WTC11 (cell line): ENCODE measurements at regions not wholly inside any gene's neighbourhood (a gene's known extent, or its start where the extent isn't known, plus 50 kb on each side); places are given as distances from the start of the nearest gene placed in this dataset.

Source experiments
- ATAC-seq: fragments of 200-7000 bp; cut with Tn5 transposase; 2 replicates; pipeline ENCODE4 v1.10.0; 2021; ENCODE audit warnings: mild to moderate bottlenecking, moderate library complexity
- CTCF ChIA-PET: fragments of 300-600 bp; sonication (Branson Sonifier 250); formaldehyde crosslinking; loops from one replicate; lab custom pipeline; 2021; ENCODE audit warnings: antibody characterized with exemption; lab: Charles Lee
- POLR2A ChIA-PET: fragments of 350-600 bp; sonication (Branson Sonifier 250); formaldehyde crosslinking; loops from one replicate; lab custom pipeline; 2021; ENCODE audit warnings: antibody characterized with exemption; lab: Charles Lee
- DNase-seq: peaks from one replicate; pipeline ENCODE4 v3.0.0; 2021; ENCODE audit warnings: low spot score
- H3K27ac Mint-ChIP-seq: 2 replicates; pipeline ENCODE4 v1.8.0; 2021; ENCODE audit warnings: mixed read lengths
- H3K27me3 Mint-ChIP-seq: 2 replicates; pipeline ENCODE4 v1.8.0; 2021; ENCODE audit warnings: low read depth, mild to moderate bottlenecking, moderate library complexity, mixed read lengths
- H3K36me3 Mint-ChIP-seq: 2 replicates; pipeline ENCODE4 v1.8.0; 2021; ENCODE audit warnings: mixed read lengths
- H3K4me1 Mint-ChIP-seq: 2 replicates; pipeline ENCODE4 v1.8.0; 2022; ENCODE audit warnings: mixed read lengths
- H3K4me3 Mint-ChIP-seq: 2 replicates; pipeline ENCODE4 v1.8.0; 2021; ENCODE audit warnings: mild to moderate bottlenecking, moderate library complexity, mixed read lengths
- H3K9me3 Mint-ChIP-seq: 2 replicates; pipeline ENCODE4 v1.8.0; 2021; ENCODE audit warnings: mixed read lengths
- JAZF1 ChIP-seq: fragments of 250-450 bp; sonication (Bioruptor Pico); IDR thresholded peaks from 2 replicates; pipeline ENCODE4 v1.9.0; 2021; ENCODE audit warnings: moderate library complexity, mild to moderate bottlenecking, inconsistent platforms
- MYBL2 ChIP-seq: sonication (generic); formaldehyde crosslinking; IDR thresholded peaks from 2 replicates; pipeline ENCODE4 v1.8.1; 2023; ENCODE audit warnings: mild to moderate bottlenecking, moderate library complexity, missing genetic modification reagents
- NR2C2 ChIP-seq: sonication (generic); formaldehyde crosslinking; IDR thresholded peaks from 2 replicates; pipeline ENCODE4 v1.8.0; 2022; ENCODE audit warnings: mild to moderate bottlenecking, missing genetic modification reagents
- NR3C1 ChIP-seq: sonication (generic); formaldehyde crosslinking; conservative IDR thresholded peaks from 2 replicates; pipeline ENCODE4 v1.8.1; 2023; ENCODE audit warnings: low read depth, mild to moderate bottlenecking, missing genetic modification reagents
- SMAD3 ChIP-seq: sonication (generic); formaldehyde crosslinking; IDR thresholded peaks from 2 replicates; pipeline ENCODE4 v1.8.0; 2022; ENCODE audit warnings: missing genetic modification reagents, mild to moderate bottlenecking, borderline replicate concordance
- SOX15 ChIP-seq: fragments of 250-450 bp; sonication (Bioruptor Pico); IDR thresholded peaks from 2 replicates; pipeline ENCODE4 v1.9.0; 2021; ENCODE audit warnings: mild to moderate bottlenecking
- SP1 ChIP-seq: sonication (generic); formaldehyde crosslinking; conservative IDR thresholded peaks from 2 replicates; pipeline ENCODE4 v1.8.1; 2022; ENCODE audit warnings: missing genetic modification reagents
- USF1 ChIP-seq: sonication (generic); formaldehyde crosslinking; IDR thresholded peaks from 2 replicates; pipeline ENCODE4 v1.8.0; 2022; ENCODE audit warnings: mild to moderate bottlenecking, missing genetic modification reagents
- ZBTB21 ChIP-seq: sonication (generic); formaldehyde crosslinking; IDR thresholded peaks from 2 replicates; pipeline ENCODE4 v1.8.1; 2023; ENCODE audit warnings: mild to moderate bottlenecking, missing genetic modification reagents, borderline replicate concordance
- ZNF138 ChIP-seq: sonication (generic); formaldehyde crosslinking; conservative IDR thresholded peaks from 2 replicates; pipeline ENCODE4 v1.8.1; 2022; ENCODE audit warnings: mild to moderate bottlenecking, moderate library complexity, missing genetic modification reagents
- ZNF232 ChIP-seq: sonication (generic); formaldehyde crosslinking; IDR thresholded peaks from 2 replicates; pipeline ENCODE4 v1.8.0; 2022; ENCODE audit warnings: mild to moderate bottlenecking, missing genetic modification reagents
- ZNF317 ChIP-seq: sonication (generic); formaldehyde crosslinking; IDR thresholded peaks from 2 replicates; pipeline ENCODE4 v1.8.1; 2023; ENCODE audit warnings: low read depth, mild to moderate bottlenecking, moderate library complexity, missing genetic modification reagents, borderline replicate concordance
- ZNF423 ChIP-seq: fragments of 250-450 bp; sonication (Bioruptor Pico); IDR thresholded peaks from 2 replicates; pipeline ENCODE4 v2.1.2; 2022; ENCODE audit warnings: mild to moderate bottlenecking, moderate library complexity
- ZSCAN18 ChIP-seq: fragments of 250-450 bp; sonication (Bioruptor Pico); IDR thresholded peaks from 2 replicates; pipeline ENCODE4 v2.1.2; 2022; ENCODE audit warnings: mild to moderate bottlenecking, moderate library complexity
- TF ChIP-seq, protein P1 (sequence below): sonication (generic); formaldehyde crosslinking; IDR thresholded peaks from 2 replicates; pipeline ENCODE4 v1.8.0; 2023; ENCODE audit warnings: mild to moderate bottlenecking, missing genetic modification reagents
- TF ChIP-seq, protein P2 (sequence below): sonication (generic); formaldehyde crosslinking; IDR thresholded peaks from 2 replicates; pipeline ENCODE4 v1.8.1; 2023; ENCODE audit warnings: mild to moderate bottlenecking, missing genetic modification reagents
- TF ChIP-seq, protein P3 (sequence below): sonication (generic); formaldehyde crosslinking; IDR thresholded peaks from 2 replicates; pipeline ENCODE4 v1.8.0; 2022; ENCODE audit warnings: mild to moderate bottlenecking, missing genetic modification reagents
- TF ChIP-seq, protein P4 (sequence below): sonication (generic); formaldehyde crosslinking; IDR thresholded peaks from 2 replicates; pipeline ENCODE4 v1.8.1; 2022; ENCODE audit warnings: mild to moderate bottlenecking, missing genetic modification reagents, moderate library complexity, borderline replicate concordance

DNA sequence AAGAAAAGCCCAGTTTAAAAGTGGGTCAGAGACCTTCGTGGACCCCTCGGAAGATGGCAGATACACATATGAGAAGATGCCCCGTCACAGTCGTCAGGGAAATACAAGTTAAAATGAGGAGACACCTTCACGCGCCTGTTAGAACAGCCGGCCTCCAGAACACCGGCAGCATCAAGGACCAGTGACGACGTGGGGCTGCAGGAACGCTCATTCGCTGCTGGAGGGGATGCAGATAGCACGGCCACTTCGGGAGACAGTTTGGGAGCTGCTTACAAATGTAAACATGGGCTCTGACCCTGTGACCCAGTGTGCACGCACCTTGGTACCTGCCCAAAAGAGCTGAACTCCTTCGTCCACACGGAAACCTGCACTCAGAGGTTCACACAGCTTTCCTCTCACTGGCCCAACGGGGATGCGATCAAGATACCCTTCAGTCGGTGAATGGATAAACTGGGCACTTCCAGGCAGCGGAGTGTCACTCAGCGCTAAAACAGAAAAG, 83.7 kb upstream of the CTDP1 start:
- ChIA-PET POLR2A (no interaction called here), CTCF (no interaction called here)
- TF ChIP-seq ZNF232 (CRISPR knock-in tag) (no peak), ZBTB21 (no peak), ZNF317 (CRISPR knock-in tag) (no peak), SOX15 (CRISPR knock-in tag) (no peak), ZSCAN18 (no peak), NR2C2 (CRISPR knock-in tag) (no peak), ZNF423 (no peak), SP1 (CRISPR knock-in tag) (no peak), ZNF138 (CRISPR knock-in tag) (no peak), USF1 (no peak), NR3C1 (no peak), JAZF1 (CRISPR knock-in tag) (no peak), SMAD3 (CRISPR knock-in tag) (no peak), MYBL2 (no peak)
- TF ChIP-seq, protein P1, sequence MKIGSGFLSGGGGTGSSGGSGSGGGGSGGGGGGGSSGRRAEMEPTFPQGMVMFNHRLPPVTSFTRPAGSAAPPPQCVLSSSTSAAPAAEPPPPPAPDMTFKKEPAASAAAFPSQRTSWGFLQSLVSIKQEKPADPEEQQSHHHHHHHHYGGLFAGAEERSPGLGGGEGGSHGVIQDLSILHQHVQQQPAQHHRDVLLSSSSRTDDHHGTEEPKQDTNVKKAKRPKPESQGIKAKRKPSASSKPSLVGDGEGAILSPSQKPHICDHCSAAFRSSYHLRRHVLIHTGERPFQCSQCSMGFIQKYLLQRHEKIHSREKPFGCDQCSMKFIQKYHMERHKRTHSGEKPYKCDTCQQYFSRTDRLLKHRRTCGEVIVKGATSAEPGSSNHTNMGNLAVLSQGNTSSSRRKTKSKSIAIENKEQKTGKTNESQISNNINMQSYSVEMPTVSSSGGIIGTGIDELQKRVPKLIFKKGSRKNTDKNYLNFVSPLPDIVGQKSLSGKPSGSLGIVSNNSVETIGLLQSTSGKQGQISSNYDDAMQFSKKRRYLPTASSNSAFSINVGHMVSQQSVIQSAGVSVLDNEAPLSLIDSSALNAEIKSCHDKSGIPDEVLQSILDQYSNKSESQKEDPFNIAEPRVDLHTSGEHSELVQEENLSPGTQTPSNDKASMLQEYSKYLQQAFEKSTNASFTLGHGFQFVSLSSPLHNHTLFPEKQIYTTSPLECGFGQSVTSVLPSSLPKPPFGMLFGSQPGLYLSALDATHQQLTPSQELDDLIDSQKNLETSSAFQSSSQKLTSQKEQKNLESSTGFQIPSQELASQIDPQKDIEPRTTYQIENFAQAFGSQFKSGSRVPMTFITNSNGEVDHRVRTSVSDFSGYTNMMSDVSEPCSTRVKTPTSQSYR (CRISPR knock-in tag) = no peak
- TF ChIP-seq, protein P2, sequence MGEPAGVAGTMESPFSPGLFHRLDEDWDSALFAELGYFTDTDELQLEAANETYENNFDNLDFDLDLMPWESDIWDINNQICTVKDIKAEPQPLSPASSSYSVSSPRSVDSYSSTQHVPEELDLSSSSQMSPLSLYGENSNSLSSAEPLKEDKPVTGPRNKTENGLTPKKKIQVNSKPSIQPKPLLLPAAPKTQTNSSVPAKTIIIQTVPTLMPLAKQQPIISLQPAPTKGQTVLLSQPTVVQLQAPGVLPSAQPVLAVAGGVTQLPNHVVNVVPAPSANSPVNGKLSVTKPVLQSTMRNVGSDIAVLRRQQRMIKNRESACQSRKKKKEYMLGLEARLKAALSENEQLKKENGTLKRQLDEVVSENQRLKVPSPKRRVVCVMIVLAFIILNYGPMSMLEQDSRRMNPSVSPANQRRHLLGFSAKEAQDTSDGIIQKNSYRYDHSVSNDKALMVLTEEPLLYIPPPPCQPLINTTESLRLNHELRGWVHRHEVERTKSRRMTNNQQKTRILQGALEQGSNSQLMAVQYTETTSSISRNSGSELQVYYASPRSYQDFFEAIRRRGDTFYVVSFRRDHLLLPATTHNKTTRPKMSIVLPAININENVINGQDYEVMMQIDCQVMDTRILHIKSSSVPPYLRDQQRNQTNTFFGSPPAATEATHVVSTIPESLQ = no peak
- TF ChIP-seq, protein P3, sequence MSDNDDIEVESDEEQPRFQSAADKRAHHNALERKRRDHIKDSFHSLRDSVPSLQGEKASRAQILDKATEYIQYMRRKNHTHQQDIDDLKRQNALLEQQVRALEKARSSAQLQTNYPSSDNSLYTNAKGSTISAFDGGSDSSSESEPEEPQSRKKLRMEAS (CRISPR knock-in tag) = no peak
- TF ChIP-seq, protein P4, sequence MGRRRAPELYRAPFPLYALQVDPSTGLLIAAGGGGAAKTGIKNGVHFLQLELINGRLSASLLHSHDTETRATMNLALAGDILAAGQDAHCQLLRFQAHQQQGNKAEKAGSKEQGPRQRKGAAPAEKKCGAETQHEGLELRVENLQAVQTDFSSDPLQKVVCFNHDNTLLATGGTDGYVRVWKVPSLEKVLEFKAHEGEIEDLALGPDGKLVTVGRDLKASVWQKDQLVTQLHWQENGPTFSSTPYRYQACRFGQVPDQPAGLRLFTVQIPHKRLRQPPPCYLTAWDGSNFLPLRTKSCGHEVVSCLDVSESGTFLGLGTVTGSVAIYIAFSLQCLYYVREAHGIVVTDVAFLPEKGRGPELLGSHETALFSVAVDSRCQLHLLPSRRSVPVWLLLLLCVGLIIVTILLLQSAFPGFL (CRISPR knock-in tag) = no peak
- Mint-ChIP-seq H3K27me3 (peaks cover 4% of the 10 kb centered on the region; the same call in 1 of the 2 replicates), H3K4me1 (peaks cover 5% of the 10 kb centered on the region), H3K27ac (no peak overlapping the region; the same call in 1 of the 2 replicates), H3K36me3 (no peaks in the 10 kb centered on the region), H3K9me3 (peaks cover 9% of the 10 kb centered on the region), H3K4me3 (no peak overlapping the region)
- no peak for ATAC-seq
- DNase-seq = peak; percentile 7
